ENCODE measurements at regions not wholly inside any gene's neighbourhood (a gene's known extent, or its start where the extent isn't known, plus 50 kb on each side); places are given as distances from the start of the nearest gene placed in this dataset.
"Not testable (repeated sequence)": the region's sequence is repeated elsewhere in the genome, so short reads cannot be mapped to it uniquely, and the experiment has no call there.

DNA sequence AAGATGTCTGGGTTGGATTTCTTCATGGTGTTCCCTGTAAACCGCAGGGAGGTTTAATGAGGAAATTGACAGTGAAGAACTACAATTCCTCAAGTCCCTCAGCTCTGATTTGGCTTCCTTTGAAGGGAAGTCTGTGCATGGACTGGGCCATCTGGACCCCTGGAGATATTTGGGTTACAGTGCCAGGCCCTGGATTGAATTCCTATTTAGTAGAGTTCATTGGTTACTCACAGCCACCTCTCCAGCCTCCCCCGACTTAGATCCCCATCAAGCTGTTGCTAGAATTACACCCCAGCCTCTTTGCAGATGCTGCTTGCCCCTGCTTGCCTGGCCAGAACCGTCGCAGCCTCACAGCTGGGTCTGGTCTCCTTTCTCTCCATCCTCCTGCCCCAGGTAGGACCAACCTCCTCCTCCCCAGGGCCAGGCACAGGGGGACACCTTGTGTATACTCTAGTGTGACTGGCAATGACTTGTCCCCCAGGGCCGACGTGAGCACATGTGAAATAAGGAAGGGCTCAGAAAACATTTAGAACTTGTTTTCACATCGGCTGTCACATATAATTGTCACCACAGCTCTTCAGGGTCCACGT lies 93.2 kb upstream of the LRPAP1 start:
- not testable (repeated sequence) for TF ChIP-seq EZH2 (IDR thresholded peaks at IDR 0.05; ENCODE audit: borderline replicate concordance)
- TF ChIP-seq, protein P1, sequence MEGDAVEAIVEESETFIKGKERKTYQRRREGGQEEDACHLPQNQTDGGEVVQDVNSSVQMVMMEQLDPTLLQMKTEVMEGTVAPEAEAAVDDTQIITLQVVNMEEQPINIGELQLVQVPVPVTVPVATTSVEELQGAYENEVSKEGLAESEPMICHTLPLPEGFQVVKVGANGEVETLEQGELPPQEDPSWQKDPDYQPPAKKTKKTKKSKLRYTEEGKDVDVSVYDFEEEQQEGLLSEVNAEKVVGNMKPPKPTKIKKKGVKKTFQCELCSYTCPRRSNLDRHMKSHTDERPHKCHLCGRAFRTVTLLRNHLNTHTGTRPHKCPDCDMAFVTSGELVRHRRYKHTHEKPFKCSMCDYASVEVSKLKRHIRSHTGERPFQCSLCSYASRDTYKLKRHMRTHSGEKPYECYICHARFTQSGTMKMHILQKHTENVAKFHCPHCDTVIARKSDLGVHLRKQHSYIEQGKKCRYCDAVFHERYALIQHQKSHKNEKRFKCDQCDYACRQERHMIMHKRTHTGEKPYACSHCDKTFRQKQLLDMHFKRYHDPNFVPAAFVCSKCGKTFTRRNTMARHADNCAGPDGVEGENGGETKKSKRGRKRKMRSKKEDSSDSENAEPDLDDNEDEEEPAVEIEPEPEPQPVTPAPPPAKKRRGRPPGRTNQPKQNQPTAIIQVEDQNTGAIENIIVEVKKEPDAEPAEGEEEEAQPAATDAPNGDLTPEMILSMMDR (IDR thresholded peaks at IDR 0.05; ENCODE audit: poor library complexity) = not testable (repeated sequence)

Data from hepatocyte (in vitro differentiated cells).